ENCODE measurements at regions not wholly inside any gene's neighbourhood (a gene's known extent, or its start where the extent isn't known, plus 50 kb on each side); places are given as distances from the start of the nearest gene placed in this dataset.

- H3K79me2 ChIP-seq (ENCODE audit: control insufficient read depth, insufficient read depth, low read length): no peaks in the 10 kb centered on the region
- ATAC-seq (ENCODE audit: low read depth) (no peak), DNase-seq (no peak)
- no peaks in the 10 kb centered on the region for H3K4me1 ChIP-seq (ENCODE audit: control insufficient read depth in 2 of 2, insufficient read depth in 2 of 2, low read length in 2 of 2)
- H3K4me3 ChIP-seq (ENCODE audit: control extremely low read depth in 1 of 5, extremely low read depth in 1 of 5, insufficient read depth in 1 of 5, low read depth in 2 of 5, low read length in 4 of 5): no peak overlapping the region
- H3K36me3 ChIP-seq (replicated peaks in 1 of 2; ENCODE audit: control extremely low read depth in 1 of 2, control insufficient read depth in 1 of 2, extremely low read depth in 1 of 2, insufficient read depth in 2 of 2, low read length in 1 of 2): no peaks in the 10 kb centered on the region
- no peaks in the 10 kb centered on the region for H4K20me1 ChIP-seq (ENCODE audit: control insufficient read depth, insufficient read depth, low read length, poor library complexity, severe bottlenecking)
- Mint-ChIP-seq H3K4me1 (no peaks in the 10 kb centered on the region), H3K9me3 (ENCODE audit: insufficient read depth) (no peaks in the 10 kb centered on the region), H3K27ac (no peak overlapping the region), H3K4me3 (no peak overlapping the region), H3K27me3 (peaks cover 4% of the 10 kb centered on the region)
- H3K27me3 ChIP-seq (replicated peaks in 1 of 4; ENCODE audit: control extremely low read depth in 1 of 4, control insufficient read depth in 3 of 4, insufficient read depth in 4 of 4, low read length in 3 of 4): peaks cover 0 to 2% (median 1%) of the 10 kb centered on the region in 4 experiments
- no peak overlapping the region for H3K27ac ChIP-seq (ENCODE audit: low read length in 2 of 2)
- H3K9ac ChIP-seq (ENCODE audit: low read length): no peak overlapping the region
- H2AFZ ChIP-seq (ENCODE audit: insufficient read depth, low read depth, low read length, poor library complexity, severe bottlenecking): no peak overlapping the region
- H3K9me3 ChIP-seq (ENCODE audit: control extremely low read depth in 1 of 3, control insufficient read depth in 2 of 3, insufficient read depth in 1 of 3, low read length in 2 of 3): peaks cover 0 to 2% (median 0%) of the 10 kb centered on the region in 3 donors
- ChIA-PET POLR2A (no interaction called here), CTCF (no interaction called here)
- no CpG with 5 or more reads among the region's 1 CpG for WGBS (ENCODE audit: insufficient coverage)
- intact Hi-C loops (cut with micrococcal nuclease): no loop called here
- no peak for TF ChIP-seq CTCF (IDR thresholded peaks at IDR 0.05)
- TF ChIP-seq EZH2 (IDR thresholded peaks at IDR 0.05; ENCODE audit: borderline replicate concordance, insufficient read depth, low read depth, low read length, poor library complexity, severe bottlenecking): no peak
- no peak overlapping the region for H3K4me2 ChIP-seq (replicated peaks; ENCODE audit: low read depth, low read length, poor library complexity, severe bottlenecking)
Measured at GRCh38 chr2:66082581-66082980, 352.3 kb upstream of the MEIS1 start.

- WGBS (ENCODE audit: insufficient coverage): 49% methylated on average over 3 of the region's 5 CpGs
- H2AFZ ChIP-seq (ENCODE audit: insufficient read depth, low read depth, low read length, poor library complexity, severe bottlenecking): no peak overlapping the region
- ChIA-PET POLR2A (no interaction called here), CTCF (no interaction called here)
- no peak overlapping the region for H3K4me2 ChIP-seq (replicated peaks; ENCODE audit: low read depth, low read length, poor library complexity, severe bottlenecking)
- no peaks in the 10 kb centered on the region for H3K79me2 ChIP-seq (ENCODE audit: control insufficient read depth, insufficient read depth, low read length)
- no peak overlapping the region for H3K27ac ChIP-seq (ENCODE audit: low read length in 2 of 2)
- no peaks in the 10 kb centered on the region for H4K20me1 ChIP-seq (ENCODE audit: control insufficient read depth, insufficient read depth, low read length, poor library complexity, severe bottlenecking)
- H3K36me3 ChIP-seq (replicated peaks in 1 of 2; ENCODE audit: control extremely low read depth in 1 of 2, control insufficient read depth in 1 of 2, extremely low read depth in 1 of 2, insufficient read depth in 2 of 2, low read length in 1 of 2): no peaks in the 10 kb centered on the region
- DNase-seq: no peak
- no peak overlapping the region for H3K4me3 Mint-ChIP-seq
- TF ChIP-seq CTCF (IDR thresholded peaks at IDR 0.05): no peak
- no peak for TF ChIP-seq EZH2 (IDR thresholded peaks at IDR 0.05; ENCODE audit: borderline replicate concordance, insufficient read depth, low read depth, low read length, poor library complexity, severe bottlenecking)
- H3K4me1 ChIP-seq (ENCODE audit: control insufficient read depth in 2 of 2, insufficient read depth in 2 of 2, low read length in 2 of 2): no peaks in the 10 kb centered on the region
- H3K9me3 ChIP-seq (ENCODE audit: control extremely low read depth in 1 of 3, control insufficient read depth in 2 of 3, insufficient read depth in 1 of 3, low read length in 2 of 3): peaks cover 0 to 2% (median 0%) of the 10 kb centered on the region in 3 donors
- H3K27ac Mint-ChIP-seq: no peak overlapping the region
- H3K27me3 ChIP-seq (replicated peaks in 1 of 4; ENCODE audit: control extremely low read depth in 1 of 4, control insufficient read depth in 3 of 4, insufficient read depth in 4 of 4, low read length in 3 of 4): peaks cover 0 to 2% (median 1%) of the 10 kb centered on the region in 4 experiments
- H3K27me3 Mint-ChIP-seq: peaks cover 4% of the 10 kb centered on the region
- H3K9me3 Mint-ChIP-seq (ENCODE audit: insufficient read depth): no peaks in the 10 kb centered on the region
- H3K4me1 Mint-ChIP-seq: no peaks in the 10 kb centered on the region
- no peak overlapping the region for H3K4me3 ChIP-seq (ENCODE audit: control extremely low read depth in 1 of 5, extremely low read depth in 1 of 5, insufficient read depth in 1 of 5, low read depth in 2 of 5, low read length in 4 of 5)
- no peak overlapping the region for H3K9ac ChIP-seq (ENCODE audit: low read length)
- intact Hi-C loops (cut with micrococcal nuclease): no loop called here
- no peak for ATAC-seq (ENCODE audit: low read depth)
Measured at GRCh38 chr2:66080127-66080526, 354.8 kb upstream of the MEIS1 start.

Data from B cell (primary cell).